Parathyroid adenoma (tissue), 2 donors: ENCODE measurements at regions not wholly inside any gene's neighbourhood (a gene's known extent, or its start where the extent isn't known, plus 50 kb on each side); places are given as distances from the start of the nearest gene placed in this dataset.

Experiments
- H2AFZ ChIP-seq: fragments of 300-600 bp; sonication (generic); one replicate; pipeline ENCODE4 v1.7.0; 2017; ENCODE audit warnings: antibody characterized with exemption, mild to moderate bottlenecking
- H3K27ac ChIP-seq: fragments of 300-600 bp; sonication (generic); one replicate; pipeline ENCODE4 v1.7.0; 2017
- H3K27me3 ChIP-seq: fragments of 300-600 bp; sonication (generic); one replicate; pipeline ENCODE4 v1.7.0; 2017; ENCODE audit warnings: low read length; ENCODE audit not compliant: control insufficient read depth, insufficient read depth
- H3K36me3 ChIP-seq: fragments of 300-600 bp; sonication (generic); one replicate; pipeline ENCODE4 v1.7.0; 2017; ENCODE audit warnings: low read length; ENCODE audit not compliant: control insufficient read depth, insufficient read depth
- H3K4me1 ChIP-seq: fragments of 300-600 bp; sonication (generic); one replicate; pipeline ENCODE4 v1.7.0; 2017; ENCODE audit warnings: control low read depth
- H3K4me2 ChIP-seq: fragments of 300-600 bp; sonication (generic); one replicate; pipeline ENCODE4 v1.7.0; 2017; ENCODE audit warnings: low read length
- H3K4me3 ChIP-seq: fragments of 300-600 bp; sonication (generic); one replicate; pipeline ENCODE4 v1.7.0; 2017; ENCODE audit warnings: low read depth, low read length
- H3K79me2 ChIP-seq: fragments of 300-600 bp; sonication (generic); one replicate; pipeline ENCODE4 v1.7.0; 2017; ENCODE audit warnings: control low read depth
- H3K9ac ChIP-seq: fragments of 300-600 bp; sonication (generic); one replicate; pipeline ENCODE4 v1.7.0; 2017; ENCODE audit warnings: mild to moderate bottlenecking
- H3K9me3 ChIP-seq: fragments of 300-600 bp; sonication (generic); one replicate; pipeline ENCODE4 v1.7.0; 2017; ENCODE audit warnings: low read length; ENCODE audit not compliant: control insufficient read depth
- TF ChIP-seq, protein P1 (sequence below): fragments of 300-600 bp; sonication (generic); IDR thresholded peaks from one replicate; pipeline ENCODE4 v1.7.0; 2017; ENCODE audit warnings: antibody characterized with exemption, mild to moderate bottlenecking
- donor health status: primary hyperparathyroidism.

DNA sequence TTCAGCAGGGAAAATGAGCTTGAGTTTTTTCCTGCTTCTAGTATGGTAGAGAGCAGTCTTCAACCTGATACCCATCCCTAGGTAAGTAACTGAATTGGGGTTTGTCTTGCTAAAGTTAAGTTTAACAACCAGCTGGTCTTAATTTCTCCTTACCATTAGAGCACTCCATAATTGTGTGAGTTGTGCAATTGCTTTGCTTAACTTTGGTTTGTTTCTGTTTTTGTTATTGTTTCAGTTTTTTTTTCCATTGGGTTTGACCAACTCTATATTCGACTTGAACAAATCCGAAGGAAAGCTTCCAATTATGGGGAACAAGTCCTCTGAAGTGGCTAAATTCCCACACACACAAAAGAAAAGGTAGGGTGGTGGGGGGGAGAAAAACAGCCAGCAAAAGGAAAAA, 641.1 kb downstream of the PLA2G4A start:
- H3K27me3 ChIP-seq: no peaks in the 10 kb centered on the region
- no peaks in the 10 kb centered on the region for H3K9me3 ChIP-seq
- no peak overlapping the region for H3K9ac ChIP-seq
- H3K79me2 ChIP-seq: no peaks in the 10 kb centered on the region
- H3K4me2 ChIP-seq: no peak overlapping the region
- H3K36me3 ChIP-seq: no peaks in the 10 kb centered on the region
- no peaks in the 10 kb centered on the region for H3K4me1 ChIP-seq
- H3K27ac ChIP-seq: no peak overlapping the region
- no peak overlapping the region for H3K4me3 ChIP-seq
- no peak overlapping the region for H2AFZ ChIP-seq
- TF ChIP-seq, protein P1, sequence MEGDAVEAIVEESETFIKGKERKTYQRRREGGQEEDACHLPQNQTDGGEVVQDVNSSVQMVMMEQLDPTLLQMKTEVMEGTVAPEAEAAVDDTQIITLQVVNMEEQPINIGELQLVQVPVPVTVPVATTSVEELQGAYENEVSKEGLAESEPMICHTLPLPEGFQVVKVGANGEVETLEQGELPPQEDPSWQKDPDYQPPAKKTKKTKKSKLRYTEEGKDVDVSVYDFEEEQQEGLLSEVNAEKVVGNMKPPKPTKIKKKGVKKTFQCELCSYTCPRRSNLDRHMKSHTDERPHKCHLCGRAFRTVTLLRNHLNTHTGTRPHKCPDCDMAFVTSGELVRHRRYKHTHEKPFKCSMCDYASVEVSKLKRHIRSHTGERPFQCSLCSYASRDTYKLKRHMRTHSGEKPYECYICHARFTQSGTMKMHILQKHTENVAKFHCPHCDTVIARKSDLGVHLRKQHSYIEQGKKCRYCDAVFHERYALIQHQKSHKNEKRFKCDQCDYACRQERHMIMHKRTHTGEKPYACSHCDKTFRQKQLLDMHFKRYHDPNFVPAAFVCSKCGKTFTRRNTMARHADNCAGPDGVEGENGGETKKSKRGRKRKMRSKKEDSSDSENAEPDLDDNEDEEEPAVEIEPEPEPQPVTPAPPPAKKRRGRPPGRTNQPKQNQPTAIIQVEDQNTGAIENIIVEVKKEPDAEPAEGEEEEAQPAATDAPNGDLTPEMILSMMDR: no peak

GRCh38 chr1:187471555-187471954, 642.8 kb downstream of the PLA2G4A start:
- Histone ChIP-seq H3K27ac (no peak overlapping the region), H3K4me3 (no peak overlapping the region), H3K9me3 (no peaks in the 10 kb centered on the region), H3K9ac (no peak overlapping the region), H3K4me1 (no peaks in the 10 kb centered on the region), H3K36me3 (no peaks in the 10 kb centered on the region), H3K4me2 (no peak overlapping the region), H2AFZ (no peak overlapping the region), H3K27me3 (no peaks in the 10 kb centered on the region), H3K79me2 (no peaks in the 10 kb centered on the region)
- TF ChIP-seq, protein P1: no peak

- no peak overlapping the region for H3K9ac ChIP-seq
- H3K79me2 ChIP-seq: no peaks in the 10 kb centered on the region
Observed at GRCh38 chr1:187474336-187474735, 645.6 kb downstream of the PLA2G4A start.

GRCh38 chr1:187476671-187477070, 647.9 kb downstream of the PLA2G4A start:
- TF ChIP-seq, protein P1: no peak
- Histone ChIP-seq H3K9me3 (no peaks in the 10 kb centered on the region), H3K27me3 (no peaks in the 10 kb centered on the region), H2AFZ (no peak overlapping the region), H3K9ac (no peak overlapping the region), H3K4me2 (no peak overlapping the region), H3K4me3 (no peak overlapping the region), H3K27ac (no peak overlapping the region), H3K79me2 (no peaks in the 10 kb centered on the region), H3K4me1 (no peaks in the 10 kb centered on the region), H3K36me3 (no peaks in the 10 kb centered on the region)

More at GRCh38 chr1:187474336-187474735, 645.6 kb downstream of the PLA2G4A start:
- Histone ChIP-seq H3K9me3 (no peaks in the 10 kb centered on the region), H3K4me3 (no peak overlapping the region), H2AFZ (no peak overlapping the region), H3K4me2 (no peak overlapping the region), H3K27ac (no peak overlapping the region), H3K4me1 (no peaks in the 10 kb centered on the region), H3K27me3 (no peaks in the 10 kb centered on the region), H3K36me3 (no peaks in the 10 kb centered on the region)
- TF ChIP-seq, protein P1: no peak

GRCh38 chr1:187477103-187477502, 648.4 kb downstream of the PLA2G4A start:
- Histone ChIP-seq H3K79me2 (no peaks in the 10 kb centered on the region), H3K27ac (no peak overlapping the region), H3K4me2 (no peak overlapping the region), H3K9me3 (no peaks in the 10 kb centered on the region), H3K27me3 (no peaks in the 10 kb centered on the region), H3K9ac (no peak overlapping the region), H3K36me3 (no peaks in the 10 kb centered on the region), H2AFZ (no peak overlapping the region), H3K4me3 (no peak overlapping the region), H3K4me1 (no peaks in the 10 kb centered on the region)
- TF ChIP-seq, protein P1: no peak
